GM10847 (cell line): ENCODE measurements at regions not wholly inside any gene's neighbourhood (a gene's known extent, or its start where the extent isn't known, plus 50 kb on each side); places are given as distances from the start of the nearest gene placed in this dataset.

Experiments used
- POLR2A ChIP-seq: IDR thresholded peaks from 2 replicates; pipeline ENCODE4 v1.6.1; 2011; ENCODE audit not compliant: insufficient read length; ENCODE audit errors: extremely low read depth

DNA sequence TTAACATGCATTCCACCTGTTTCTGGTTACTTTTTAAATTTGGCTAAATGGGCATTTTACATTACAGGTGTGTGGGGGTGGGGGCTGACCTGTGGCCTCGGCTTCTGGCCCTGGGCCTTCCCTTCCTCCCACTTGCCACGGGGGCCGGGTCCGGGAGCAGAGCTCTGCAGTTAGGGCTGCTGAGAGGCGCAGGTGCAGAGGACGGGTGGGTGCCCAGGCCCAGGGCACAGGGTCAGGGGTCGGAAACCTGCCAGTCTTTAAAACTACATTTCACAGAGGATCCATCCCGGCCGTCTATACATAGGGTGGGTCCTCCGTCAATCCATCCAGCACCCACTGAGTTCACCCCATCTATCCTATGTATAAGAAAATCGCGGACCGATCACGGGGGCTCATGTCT lies 106.5 kb upstream of the INSIG1 start:
- TF ChIP-seq POLR2A, result no peak

DNA sequence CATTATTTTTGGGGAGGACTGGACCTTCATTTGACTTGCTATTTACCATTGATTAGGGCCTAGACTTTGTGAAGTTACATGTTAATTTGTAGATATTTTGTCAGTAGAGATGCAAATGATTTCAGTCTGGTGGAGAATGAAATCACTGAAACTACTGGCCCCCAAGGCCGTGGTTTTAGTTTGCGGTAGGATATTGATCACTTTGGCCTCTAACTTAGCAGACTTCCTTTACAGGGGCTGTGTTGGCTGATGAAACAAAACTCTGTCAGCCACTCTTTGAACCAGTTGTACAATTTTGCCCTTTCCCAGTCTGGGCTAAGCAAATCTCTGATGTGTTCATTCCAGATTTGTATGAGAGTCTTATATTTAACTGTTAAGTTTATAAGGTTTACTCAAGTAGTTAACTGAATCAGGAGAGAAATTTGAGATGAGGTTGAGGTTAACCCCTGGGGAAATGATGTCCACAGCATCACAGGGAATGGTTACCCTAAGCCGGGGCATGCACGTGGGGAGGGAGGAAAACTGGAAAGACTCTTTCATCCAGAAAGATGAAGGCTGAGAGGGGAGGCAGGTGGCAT lies 105.7 kb upstream of the INSIG1 start:
- TF ChIP-seq POLR2A, result no peak

DNA sequence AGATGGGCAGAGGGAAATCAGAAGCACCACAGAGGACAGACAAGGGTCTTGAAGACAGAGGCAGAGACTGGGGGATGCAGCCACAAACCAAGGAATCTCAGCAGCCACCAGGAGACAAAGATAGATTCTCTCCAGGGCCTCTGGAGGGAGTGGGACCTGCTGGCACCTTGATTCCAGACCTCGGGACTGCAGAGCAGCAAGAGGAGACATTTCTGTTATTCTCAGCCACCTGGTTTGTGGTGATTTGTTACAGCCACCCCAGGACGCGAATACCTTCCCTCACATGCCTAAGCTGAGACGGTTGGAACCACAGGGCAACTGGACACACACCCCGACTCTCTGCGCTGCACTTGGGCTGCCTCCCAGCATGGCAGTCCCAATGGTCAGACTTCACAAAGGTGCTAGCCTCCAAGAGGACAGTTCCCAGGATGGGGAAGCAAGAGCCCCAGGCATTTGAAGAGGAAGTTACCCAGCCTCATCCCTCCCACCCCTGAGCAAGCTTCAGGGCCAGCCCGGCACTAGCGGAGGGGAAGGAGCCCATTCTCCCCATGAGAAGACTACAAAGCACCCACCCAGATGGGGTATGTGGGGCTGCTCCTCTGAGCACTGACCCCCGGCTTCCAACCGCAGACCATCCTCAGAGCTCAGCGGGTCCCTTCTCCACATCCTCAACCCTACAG lies 104.6 kb upstream of the INSIG1 start:
- TF ChIP-seq POLR2A, result no peak

DNA sequence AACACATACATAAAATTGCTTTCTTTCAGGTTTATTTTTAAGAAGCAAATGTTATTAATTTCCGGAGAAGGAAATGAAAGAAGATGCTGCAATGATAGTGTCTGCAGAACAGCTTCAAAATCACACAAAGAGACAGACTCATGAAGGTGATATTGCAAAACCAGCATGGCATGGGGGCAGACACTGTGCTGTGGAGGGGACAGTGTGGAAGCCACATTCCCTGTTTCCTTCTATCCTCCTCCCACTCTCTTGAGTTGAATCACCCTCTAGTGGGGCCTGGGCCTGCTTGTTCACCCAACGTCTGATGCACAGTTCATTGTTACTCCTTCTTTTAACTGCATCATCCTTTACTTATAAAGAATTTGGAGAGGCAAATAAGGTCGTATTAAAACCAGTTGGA lies 104.0 kb upstream of the INSIG1 start:
- TF ChIP-seq POLR2A, result no peak

DNA sequence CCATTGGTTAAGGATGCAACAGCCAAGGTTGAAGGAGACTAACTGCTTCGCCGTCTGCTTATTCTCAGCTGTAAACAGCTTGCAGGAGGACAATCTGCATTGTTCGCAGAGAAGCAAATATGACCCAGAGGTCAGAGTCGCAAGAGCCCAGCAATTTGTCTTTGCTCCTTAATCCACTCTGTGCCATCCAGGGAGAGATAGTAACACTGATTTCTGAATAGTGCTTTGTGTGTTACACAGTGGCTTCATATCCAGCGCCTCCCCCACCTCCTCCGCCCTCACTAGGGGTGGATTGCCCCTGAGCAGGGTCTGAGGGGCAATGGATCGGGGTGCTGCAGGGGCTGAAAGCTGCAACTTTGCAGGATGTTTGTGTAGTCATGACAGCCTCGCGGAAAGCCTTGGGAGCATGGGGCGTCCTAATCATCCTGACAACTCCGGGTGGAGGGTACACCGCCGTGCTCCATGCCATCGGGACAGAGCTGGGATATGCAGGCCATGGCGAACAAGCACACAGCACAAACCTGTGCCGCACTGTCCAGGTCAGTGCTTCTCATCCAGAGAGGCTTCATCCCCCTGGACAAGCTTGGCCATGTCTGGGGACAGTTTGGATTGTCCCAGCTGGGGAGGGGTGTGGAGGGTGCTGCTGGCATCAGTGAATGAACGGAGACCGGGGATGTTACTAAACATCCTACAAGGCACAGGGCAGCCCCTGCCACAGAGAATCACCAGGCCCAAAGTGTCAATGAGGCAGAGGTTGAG lies 103.1 kb upstream of the INSIG1 start:
- TF ChIP-seq POLR2A, result no peak

DNA sequence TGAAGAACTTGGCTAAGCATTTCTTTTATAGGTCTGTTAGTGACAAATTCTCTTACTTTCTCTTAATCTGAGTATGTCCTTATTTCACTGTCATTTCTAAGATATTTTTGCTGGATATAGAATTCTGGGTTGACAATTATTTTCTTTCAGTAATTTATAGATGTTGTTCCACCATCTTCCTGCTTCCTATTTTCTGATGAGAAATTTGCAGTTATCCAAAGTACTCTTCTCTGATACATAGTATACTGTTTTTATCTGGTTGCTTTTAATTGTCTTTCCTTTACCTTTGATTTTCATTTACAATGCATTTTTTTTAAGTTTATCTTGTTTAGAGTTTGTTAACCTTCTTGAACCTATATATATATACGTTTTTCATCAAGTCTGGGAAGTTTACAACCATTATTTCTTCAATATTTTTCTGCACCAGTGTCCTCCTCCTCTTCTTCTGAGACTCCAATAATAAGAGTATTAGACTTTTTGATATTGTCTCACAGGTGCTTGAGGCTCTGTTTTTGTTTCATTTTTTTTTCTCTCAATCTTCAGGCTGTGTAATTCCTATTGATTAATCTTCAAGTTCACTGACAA lies 101.6 kb upstream of the INSIG1 start:
- no peak for TF ChIP-seq POLR2A

DNA sequence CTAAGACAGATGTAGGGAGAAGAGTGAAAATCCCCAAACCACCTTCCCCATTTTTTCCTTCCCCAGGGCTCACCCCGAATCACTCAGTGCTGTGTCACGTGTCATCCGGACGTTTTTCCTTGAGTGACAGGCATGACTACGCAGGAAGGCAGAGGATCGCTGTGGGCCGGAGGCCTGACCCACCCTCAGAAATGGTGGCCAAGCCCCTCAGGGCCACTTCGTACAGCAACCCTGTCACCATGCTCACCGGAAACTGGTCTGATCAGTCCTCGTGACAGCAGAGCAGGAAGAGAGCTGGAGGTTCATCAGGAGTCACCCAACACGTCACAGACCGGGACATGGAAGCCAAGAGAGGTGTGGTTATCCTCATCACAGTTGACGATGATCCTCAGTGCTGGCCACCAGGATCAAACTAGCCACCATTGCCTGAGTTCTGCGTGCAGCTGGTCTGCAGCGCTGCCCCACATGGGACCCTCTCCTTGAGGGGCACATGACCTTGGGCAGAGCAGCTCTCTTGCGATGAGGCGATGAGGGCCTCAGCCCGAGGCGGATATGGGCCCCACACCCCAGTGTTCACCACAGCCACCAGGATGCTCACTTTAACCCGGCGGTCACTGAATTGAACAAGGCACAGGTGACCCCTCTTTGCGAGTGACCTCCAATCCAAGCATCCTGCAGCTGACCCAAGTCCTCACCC lies 99.3 kb upstream of the INSIG1 start:
- TF ChIP-seq POLR2A, result no peak

DNA sequence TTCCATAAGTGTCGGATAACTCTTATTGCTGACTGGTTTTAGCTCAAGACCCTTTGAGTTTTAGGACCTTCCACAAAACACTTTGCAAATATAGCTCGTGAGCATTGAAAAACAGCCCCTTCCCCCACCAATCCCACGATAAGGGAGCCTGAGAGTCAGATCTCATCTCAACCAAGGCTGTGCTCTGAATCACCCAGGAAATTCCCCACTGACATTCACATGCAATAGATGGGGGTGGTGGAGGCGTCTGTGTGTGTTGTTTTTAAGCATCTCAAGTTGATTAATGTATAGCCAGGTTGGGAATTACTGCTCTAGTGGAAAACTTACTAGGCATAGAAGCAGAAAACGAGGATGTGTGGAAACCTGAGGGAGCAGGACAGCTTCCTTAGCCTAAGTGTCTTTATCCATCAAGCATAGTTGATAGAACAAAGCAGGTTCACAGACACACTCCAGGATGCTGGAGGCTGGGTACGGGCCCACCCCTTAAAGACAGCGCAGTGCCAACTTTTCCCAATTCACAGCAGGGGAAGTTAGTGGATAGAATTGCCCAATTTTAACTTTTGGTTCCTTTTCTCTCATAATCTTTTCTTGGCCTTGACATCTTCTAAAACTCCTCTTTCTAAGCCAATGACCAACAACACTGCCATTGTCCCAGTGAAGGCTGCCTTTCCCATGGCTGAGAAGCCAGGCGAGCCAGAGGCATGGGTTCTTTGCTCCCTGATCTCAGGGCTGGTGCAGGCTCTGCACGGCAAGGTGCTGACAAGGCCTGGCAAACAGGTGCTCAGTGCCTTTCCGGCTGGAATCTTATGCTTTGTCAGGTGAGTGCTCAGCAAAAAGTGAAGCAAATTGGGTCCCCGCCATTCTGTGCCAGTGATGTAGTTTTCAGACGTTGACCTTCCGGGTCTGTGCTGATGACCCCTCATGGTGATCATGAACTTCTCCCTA lies 98.5 kb upstream of the INSIG1 start:
- no peak for TF ChIP-seq POLR2A

DNA sequence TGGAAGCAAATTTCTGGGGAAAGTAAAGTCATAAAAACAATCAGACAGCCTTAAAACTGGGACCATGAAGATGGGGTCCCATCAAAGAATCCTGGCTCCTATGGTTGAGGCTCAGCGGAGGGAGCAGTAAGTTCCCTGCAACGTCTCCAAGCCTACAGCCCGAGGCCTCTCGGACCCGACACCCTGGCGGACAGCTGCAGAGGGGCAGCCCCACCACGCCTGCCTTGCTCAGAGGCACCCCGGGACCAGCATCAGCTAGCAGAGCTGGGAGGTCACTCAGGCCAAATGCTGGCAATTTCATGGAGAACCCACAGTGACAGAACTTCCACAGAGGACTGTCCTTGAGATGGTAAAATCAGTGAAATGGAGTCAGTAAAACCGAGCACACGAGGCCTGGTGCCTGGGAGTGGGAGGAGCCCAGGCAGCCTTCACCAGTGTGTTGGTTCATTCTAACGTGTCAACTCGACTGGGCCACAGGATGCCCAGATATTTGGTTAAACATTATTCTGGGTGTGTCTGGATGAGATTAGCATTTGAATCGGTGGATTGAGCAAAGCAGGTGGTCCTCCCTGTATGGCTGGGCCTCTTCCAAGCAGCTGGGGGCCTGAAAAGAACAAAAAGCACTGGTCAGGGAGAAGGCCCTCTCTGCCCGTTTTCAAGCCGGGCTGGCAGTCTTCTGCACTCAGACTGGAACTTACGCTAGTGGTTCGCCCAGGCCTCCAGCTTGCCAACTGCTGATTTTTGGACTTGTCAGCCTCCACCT lies 96.2 kb upstream of the INSIG1 start:
- no peak for TF ChIP-seq POLR2A

DNA sequence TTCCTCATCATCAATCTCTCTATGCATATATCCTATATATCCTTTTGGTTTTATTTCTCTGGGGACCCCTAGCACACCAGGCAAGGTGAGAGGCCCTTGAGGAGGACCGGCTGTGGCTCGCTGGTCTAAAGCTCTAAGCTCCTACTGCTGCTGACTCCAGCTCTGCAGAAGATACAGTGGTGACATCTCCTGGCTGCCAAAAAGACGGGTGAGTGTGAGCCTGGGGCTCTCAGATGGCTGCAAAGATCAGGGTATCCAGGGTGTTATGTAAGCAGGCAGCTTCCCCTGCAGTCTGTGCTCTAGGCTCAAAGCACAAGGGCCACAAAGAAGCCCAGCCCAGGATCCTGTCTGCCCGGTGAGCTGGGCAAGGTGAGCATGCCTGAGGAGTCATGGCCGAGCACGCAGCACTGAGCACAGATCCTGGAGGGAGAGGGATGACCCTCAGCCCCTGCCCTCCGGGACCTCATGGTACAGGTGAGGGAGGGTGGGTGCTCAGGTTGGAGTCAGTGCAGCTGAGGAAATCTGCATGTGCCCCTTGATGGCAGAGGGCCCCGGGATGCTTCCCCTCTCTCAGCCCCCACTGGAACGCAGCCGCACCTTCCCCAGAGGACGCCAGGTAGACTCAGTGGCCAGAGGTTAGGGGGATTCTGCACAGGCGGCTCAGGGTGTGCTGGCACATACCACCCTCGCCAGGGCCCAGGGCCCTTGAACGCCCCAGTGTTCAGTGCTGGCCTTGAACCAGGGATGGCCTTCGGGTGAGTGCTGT lies 95.4 kb upstream of the INSIG1 start:
- no peak for TF ChIP-seq POLR2A

DNA sequence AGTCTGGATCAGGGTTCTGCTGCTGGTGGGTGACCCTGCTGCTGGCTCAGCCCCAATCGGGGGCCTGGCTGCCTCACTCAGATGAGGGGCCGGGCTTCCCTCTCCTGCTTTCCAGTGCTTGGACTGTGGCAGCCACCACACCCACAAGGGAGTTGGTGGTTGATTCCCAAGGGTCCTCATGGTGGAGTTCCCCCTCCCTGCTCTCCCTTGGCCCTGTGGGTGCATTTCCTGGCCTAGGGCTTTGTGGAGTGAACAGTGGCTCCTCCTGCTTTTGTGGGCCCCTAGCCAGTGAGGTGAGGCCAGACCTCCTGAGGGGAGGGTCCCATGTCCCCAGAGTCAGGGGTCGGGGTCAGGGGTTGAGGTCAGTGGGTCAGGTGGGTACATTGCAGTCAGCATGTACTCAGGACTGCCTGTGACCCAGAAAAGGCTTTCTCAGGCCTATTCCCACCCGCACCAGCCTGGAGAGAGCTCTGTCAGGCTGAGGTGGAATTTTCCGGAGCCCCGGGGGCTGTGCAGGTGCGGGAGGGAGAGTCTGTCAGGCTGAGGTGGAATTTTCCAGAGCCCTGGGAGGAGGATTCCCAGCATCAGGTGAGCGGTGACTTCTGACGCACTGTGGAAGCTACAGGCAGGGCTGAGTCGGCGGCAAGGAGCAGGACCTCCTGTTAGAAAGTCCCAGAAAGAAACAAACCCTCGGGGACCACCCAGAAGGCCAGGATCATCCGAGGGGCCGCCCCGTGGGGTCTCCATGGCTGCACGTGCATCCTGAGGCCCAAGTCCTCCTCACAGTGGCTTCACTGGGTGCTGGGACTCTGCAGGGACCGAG lies 94.4 kb upstream of the INSIG1 start:
- TF ChIP-seq POLR2A, result no peak
